ENCODE measurements at regions not wholly inside any gene's neighbourhood (a gene's known extent, or its start where the extent isn't known, plus 50 kb on each side); places are given as distances from the start of the nearest gene placed in this dataset.

GRCh38 chr18:37636831-37637477, 71.4 kb upstream of the CELF4 start:
- TF ChIP-seq, protein P1, sequence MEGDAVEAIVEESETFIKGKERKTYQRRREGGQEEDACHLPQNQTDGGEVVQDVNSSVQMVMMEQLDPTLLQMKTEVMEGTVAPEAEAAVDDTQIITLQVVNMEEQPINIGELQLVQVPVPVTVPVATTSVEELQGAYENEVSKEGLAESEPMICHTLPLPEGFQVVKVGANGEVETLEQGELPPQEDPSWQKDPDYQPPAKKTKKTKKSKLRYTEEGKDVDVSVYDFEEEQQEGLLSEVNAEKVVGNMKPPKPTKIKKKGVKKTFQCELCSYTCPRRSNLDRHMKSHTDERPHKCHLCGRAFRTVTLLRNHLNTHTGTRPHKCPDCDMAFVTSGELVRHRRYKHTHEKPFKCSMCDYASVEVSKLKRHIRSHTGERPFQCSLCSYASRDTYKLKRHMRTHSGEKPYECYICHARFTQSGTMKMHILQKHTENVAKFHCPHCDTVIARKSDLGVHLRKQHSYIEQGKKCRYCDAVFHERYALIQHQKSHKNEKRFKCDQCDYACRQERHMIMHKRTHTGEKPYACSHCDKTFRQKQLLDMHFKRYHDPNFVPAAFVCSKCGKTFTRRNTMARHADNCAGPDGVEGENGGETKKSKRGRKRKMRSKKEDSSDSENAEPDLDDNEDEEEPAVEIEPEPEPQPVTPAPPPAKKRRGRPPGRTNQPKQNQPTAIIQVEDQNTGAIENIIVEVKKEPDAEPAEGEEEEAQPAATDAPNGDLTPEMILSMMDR (IDR thresholded peaks at IDR 0.05; ENCODE audit: insufficient read depth, low read length, poor library complexity, severe bottlenecking): no peak
- TF ChIP-seq EZH2phosphoT487 (conservative IDR thresholded peaks at IDR 0.05; ENCODE audit: low read length): no peak

All from SU-DHL-6 (cell line).